Hematopoietic multipotent progenitor cell (in vitro differentiated cells): ENCODE measurements at regions not wholly inside any gene's neighbourhood (a gene's known extent, or its start where the extent isn't known, plus 50 kb on each side); places are given as distances from the start of the nearest gene placed in this dataset.
"Not testable (repeated sequence)": the region's sequence is repeated elsewhere in the genome, so short reads cannot be mapped to it uniquely, and the experiment has no call there.

Experiments used
- DNase-seq, 3 donors: peaks; one replicate each; pipeline ENCODE4 v3.0.0-alpha.2; 2011 to 2015; ENCODE audit warnings: low read depth in 2 of 3, low spot score in 2 of 3

DNA sequence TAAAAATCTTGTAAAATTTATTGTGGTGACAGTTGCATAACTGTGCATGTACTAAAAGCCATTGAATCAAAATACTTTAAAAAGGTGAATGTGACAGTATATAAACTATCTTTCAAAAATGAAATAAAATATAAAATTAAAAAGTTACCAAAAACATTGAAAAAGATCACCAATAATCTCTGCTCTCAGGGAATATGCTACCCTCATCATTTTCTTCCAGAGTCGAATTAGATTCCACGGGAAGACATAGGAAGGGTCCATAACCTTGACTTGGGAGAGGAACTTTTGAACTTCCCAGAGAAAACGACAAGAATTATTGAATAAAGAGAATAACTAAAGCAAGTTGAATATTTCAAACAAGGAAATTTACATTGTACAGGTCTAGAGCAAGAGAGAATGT, 649.5 kb downstream of the NUP35 start:
- DNase-seq = no peak

DNA sequence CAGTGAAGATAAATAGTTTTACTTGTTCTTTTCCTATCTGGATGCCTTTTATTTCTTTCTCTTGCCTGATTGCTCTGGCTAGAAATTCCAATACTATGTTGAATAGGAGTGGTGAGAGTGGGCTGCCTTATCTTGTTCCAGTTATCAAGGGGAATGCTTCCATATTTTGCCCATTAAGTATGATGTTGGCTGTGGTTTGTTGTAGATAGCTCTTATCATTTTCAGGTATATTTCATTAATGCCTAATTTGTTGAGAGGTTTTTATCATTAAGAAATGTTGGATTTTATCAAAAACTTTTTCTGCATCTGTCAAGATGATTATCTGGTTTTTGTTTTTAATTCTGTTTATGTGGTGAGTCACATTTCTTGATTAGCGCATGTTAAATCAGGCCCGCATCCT, 655.8 kb downstream of the NUP35 start:
- DNase-seq = no peak

DNA sequence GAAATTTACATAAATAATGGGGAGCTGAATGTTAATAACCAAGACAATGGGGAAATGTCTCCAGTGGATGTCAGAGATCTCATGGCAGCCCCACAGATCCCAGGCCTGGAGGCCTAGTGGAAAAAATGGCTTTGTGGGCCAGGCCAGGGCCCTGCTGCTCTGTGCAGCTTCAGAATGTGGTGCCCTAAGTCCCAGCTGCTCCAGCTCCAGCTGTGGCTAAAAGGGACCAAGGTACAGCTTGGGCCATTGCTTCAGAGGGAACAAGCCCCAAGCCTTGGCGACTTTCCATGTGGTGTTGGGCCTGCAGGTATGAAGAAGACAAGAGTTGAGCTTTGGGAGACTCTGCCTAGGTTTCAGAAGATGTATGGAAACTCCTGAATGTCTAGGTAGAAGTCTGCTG, 658.2 kb downstream of the NUP35 start:
- DNase-seq = no peak

DNA sequence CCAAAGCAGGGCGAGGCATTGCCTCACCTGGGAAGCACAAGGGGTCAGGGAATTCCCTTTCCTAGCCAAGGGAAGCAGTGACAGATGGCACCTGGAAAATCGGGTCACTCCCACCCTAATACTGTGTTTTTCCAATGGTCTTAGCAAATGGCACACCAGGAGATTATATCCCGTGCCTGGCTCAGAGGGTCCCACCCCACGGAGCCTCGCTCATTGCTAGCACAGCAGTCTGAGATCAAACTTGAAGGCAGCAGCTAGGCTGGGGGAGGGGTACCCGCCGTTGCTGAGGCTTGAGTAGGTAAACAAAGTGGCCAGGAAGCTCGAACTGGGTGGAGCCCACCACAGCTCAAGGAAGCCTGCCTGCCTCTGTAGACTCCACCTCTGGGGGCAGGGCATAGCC, 664.6 kb downstream of the NUP35 start:
- not testable (repeated sequence) for DNase-seq

DNA sequence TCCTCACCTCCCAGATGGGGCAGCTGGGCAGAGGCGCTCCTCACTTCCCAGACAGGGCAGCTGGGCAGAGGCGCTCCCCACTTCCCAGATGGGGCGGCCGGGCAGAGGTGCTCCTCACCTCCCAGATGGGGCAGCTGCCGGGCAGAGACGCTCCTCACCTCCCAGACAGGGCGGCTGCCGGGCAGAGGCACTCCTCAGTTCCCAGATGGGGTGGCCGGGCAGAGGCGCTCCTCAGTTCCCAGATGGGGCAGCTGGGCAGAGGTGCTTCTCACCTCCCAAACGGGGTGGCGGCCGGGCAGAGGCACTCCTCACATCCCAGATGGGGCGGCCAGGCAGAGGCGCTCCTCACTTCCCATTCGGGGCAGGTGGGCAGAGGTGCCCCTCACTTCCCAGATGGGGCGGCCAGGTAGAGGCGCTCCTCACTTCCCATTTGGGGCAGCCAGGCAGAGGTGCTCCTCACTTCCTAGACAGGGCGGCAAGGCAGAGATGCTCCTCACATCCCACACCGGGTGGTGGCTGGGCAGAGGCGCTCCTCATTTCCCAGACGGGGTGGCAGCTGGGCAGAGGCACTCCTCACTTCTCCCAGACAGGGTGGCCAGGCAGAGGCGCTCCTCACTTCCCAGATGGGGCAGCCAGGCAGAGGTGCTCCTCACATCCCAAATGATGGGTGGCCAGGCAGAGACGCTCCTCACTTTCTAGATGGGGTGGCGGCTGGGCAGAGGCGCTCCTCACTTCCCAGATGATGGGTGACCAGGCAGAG, 668.1 kb downstream of the NUP35 start:
- not testable (repeated sequence) for DNase-seq

DNA sequence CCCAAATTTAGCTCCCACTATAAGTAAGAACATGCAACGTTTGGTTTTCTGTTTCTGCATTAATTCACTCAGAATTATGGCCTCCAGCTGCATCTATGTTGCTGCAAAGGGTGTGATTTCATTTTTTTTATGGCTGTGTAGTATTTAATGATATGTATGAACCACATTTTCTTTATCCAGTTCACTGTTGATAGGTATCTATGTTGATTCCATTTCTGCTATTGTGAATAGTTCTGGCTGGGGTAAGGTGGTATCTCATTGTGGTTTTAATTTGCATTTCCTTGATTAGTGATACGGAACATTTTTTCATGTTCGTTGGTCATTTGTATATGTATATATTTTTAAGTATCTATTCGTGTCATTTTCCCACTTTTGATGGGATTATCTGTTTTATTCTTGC, 674.3 kb downstream of the NUP35 start:
- no peak for DNase-seq

DNA sequence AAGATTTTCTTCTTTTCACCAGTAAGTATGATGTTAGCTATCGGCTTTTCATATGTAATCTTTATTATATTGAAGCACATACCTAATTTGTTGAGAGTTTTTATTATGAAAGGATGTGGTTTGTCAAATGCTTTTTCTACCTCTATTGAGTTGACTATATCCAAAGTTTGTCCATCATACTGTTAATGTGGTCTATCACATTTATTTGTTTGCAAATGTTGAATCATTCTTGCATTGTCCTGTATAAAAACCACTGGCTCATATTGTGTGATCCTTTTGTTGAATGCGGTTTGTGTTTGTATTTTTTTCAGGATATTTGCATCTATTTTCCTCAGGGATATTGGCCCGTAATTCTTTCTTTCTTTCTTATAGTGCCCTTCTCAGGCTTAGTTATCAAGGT, 675.5 kb downstream of the NUP35 start:
- no peak for DNase-seq

DNA sequence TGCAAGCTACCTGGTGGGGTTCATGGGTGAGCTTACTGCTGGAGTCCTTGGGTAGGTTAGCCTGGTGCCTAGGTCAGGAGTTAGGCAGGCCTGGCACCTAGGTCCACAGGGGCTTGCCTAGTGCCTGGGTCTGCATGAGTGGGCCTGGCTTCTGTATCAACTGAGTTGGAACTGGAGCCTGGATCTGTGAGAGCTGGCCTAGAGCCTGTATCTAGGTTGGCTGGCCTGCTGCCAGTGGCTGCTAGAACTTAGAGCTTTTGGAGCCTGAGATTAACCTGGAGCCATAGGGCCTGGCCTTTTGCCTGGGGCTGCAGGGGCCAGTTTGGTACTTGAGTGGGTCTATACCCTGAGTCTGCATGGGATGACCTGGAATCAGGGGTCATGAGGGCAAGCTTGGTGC, 679.4 kb downstream of the NUP35 start:
- DNase-seq = no peak

DNA sequence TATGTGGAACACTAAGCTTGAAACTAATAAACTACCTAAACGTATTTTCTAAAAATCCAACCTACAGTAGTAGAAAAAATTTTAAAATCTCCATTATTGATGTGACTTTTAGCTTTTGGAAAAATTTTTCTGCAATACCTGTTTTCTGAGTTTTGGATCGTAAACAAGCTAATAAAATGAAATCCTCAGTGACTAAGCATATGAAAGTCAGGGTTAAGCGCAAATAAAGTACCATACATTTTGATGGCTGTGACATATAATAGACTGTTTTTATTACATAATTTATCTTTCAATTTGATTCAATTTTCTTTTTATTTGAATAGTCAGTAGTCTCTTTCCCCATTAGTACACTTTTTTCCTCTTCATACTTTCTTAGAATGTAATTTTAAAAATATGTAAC, 683.6 kb downstream of the NUP35 start:
- DNase-seq = no peak

DNA sequence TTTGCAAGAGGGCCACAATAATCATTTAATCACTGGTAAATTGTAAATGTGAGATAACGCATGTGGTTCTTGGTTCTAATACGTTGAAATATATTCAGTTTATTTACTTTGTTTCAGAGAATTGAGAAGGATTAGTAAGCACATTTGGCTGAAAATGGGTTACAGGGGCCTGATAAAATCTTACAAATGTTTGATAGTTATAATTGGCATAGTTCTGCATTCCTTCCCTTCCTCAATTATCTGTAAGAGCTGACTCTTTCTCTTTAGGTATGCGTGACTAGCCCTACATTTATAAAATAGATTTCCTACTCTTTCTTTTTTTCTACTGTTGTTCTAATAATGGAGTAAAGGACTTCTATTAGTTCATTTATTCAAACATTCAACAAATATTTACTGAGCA, 685.2 kb downstream of the NUP35 start:
- DNase-seq = no peak

DNA sequence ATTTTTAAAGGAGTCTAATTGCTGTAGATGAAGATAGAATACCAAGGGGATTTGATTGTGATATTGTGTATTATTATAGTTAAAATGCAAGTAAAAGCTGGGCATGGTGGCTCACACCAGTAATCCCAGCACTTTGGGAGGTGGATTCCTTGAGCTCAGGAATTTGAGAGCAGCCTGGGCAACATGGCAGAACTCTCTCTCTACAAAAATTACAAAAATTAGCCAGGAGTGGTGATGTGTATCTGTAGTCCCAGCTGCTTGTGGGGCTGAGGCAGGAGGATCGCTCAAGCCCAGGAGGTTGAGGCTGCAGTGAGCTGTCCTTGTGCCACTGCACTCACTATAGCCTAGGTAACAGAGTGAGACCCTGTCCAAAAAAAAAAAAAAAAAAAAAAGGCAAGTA, 687.0 kb downstream of the NUP35 start:
- DNase-seq = no peak

DNA sequence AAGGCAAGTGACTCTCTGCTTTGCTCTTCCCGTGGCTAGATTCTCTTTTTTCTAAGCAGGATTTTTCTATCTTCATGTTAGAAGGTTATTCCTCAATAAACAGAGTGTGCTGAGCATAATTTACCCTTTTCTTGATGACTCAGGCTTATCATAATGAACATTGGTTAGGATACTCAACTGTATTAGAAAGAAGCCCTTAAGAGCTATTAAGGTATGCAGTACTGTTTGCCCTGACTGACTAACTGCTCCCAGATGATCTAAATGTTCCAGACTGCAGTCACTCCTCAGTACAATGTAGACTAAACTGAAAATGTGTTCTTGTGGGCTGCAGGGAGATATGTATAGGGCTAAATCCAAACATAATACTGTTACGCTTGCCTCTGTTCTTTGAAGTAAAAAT, 687.8 kb downstream of the NUP35 start:
- DNase-seq = no peak

DNA sequence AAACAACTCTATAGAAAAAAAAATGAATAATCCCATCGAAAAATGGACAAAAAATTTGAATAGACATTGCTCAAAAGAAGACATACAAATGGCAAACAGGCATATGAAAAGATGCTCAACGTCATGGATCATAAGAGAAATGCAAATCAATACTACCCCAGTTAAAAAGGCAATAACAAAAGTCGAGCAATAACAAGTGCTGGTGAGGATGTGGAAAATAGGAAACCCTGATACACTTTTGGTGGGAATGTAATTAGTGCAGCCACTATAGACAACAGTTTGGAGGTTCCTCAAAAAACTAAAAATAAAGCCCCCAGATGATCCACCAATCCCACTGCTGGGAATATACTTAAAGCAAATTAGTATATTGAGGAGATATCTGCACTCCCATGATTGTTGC, 701.5 kb downstream of the NUP35 start:
- no peak for DNase-seq

DNA sequence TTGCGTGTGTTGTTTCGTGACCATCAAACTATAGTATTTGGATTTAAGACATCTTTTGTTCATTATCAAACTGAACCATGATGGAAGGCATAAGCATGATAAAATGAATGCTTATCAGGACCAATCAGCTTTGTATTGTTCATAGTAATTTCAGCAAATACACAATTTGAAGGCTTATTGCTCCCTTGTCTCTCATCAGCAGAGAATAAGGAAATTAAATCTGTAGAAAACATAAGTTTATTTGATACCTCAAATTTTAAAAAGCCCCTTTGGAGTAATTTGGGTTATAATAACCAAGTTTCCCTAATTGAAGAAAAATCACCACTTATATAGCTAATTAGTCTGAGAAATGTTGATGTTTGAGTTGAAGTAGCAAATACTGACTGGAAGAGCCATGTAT, 705.7 kb downstream of the NUP35 start:
- DNase-seq = no peak

DNA sequence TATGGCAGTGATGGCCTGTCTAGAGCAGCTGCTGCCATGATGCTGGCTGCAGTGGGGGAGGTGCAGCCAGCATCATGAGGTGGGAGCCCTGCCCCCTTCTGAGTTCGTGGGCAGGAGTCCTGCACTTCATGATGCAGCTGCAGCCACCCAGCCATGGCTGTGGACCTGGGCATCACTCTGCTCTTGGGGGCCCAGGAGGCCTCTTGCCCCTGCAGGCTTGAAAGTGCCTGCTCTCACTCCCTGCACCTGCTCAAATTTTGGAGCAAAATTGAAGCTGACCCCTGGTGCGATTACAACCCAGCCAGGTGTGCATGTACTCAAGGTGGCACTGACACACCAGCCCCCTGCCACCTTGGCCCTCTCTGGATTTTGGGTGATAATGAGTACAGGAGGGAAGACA, 712.9 kb downstream of the NUP35 start:
- no peak for DNase-seq

DNA sequence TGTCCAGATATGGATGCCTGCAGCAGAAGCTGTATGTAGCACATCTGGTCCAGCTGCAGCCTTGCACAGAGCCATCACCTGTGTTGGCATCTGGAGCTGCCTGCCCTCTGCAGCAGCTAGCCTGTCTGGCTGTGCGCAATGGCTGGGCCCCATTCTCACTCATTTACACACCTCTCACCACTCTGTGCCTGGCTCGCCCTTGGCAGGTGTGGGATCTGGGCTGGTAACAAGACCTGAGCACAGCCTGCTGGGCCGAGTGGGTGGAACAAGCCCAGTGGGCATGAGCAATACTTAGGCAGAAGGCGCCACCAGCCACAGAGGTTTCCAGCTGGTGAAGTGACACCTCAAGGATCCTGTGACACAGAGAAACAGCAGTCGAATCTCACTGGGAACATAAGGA, 714.1 kb downstream of the NUP35 start:
- no peak for DNase-seq

DNA sequence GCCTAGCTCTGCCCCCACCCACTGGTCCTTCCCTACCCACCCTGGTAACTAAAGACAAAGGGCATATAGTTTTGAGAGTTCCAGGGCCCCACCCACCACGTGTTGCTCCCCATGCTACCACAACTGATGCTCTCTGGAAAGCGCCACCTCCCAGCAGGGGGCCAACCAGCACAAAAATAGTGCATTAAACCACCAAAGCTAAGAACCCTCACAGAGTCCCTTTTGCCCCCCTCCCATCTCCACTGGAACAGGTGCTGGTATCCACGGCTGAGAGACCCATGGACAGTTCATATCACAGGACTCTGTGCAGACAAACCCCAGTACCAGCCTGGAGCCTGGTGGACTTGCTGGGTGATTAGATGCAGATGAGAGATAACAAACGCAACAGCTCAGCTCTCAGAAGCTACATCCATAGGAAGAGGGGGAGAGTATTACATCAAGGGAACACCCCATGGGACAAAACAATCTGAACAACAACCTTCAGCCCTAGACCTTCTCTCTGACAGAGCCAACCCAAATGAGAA, 715.9 kb downstream of the NUP35 start:
- DNase-seq = no peak

DNA sequence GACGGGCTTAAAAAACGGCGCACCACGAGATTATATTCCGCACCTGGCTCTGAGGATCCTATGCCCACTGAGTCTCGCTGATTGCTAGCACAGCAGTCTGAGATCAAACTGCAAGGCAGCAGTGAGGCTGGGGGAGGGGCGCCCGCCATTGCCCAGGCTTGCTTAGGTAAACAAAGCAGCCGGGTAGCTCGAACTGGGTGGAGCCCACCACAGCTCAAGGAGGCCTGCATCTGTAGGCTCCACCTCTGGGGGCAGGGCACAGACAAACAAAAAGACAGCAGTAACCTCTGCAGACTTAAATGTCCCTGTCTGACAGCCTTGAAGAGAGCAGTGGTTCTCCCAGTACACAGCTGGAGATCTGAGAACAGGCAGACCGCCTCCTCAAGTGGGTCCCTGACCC, 725.6 kb downstream of the NUP35 start:
- DNase-seq = not testable (repeated sequence)

DNA sequence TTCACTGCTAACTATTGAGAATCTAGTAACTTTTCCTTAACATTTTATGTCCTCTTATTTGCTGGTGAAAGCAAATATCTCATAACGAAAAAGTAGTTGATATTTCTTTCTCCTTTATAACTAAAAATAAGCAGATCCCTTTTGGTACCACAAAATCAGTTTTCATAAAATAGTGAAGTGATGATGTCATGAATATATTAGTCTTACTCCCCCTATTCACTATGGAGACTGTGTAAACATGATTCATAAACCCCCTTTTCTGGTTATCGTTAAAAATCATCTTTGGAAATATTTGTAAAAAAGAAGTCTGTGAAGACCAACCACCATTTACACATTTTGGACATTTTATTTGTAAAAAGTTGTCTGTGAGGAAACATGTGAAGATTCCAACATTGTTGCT, 734.9 kb downstream of the NUP35 start:
- DNase-seq = no peak

DNA sequence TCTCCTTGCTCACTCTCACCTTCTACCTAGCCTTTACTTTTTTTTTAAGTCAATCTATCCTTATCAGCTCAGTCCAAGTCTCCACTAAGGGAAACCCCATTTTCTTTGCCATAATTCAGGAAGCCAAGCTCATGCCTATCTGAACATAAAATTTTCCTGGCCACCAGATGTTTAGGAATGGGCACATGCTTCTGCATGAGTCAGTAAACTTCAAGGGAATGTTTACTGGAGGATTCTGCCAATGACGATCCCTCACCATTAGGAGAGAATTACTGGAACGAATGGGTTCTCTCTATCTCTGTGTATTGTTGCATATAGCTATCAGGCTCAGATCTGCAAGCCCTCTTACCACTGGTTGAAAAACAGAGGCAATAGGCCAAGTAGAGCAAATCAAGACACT, 731.7 kb upstream of the ZNF804A start:
- no peak for DNase-seq

DNA sequence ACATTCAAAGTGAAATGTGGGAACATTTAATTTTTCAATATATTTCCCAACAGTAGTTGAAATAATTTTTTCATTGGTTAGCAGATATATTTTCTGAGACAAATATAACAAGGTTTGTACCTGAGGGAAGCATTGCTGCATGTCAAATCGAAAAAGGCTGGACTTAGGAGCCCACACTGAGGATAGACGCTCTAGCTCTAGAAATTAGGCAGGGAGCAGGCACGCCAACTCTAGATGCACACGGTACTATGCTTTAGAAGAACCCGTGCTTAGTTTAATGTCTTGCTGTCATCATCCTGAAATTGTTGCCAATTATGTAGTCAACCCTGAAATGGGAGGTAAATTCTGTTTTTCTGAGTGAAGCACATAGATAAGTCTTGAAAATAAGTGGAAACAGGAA, 731.1 kb upstream of the ZNF804A start:
- DNase-seq = no peak

DNA sequence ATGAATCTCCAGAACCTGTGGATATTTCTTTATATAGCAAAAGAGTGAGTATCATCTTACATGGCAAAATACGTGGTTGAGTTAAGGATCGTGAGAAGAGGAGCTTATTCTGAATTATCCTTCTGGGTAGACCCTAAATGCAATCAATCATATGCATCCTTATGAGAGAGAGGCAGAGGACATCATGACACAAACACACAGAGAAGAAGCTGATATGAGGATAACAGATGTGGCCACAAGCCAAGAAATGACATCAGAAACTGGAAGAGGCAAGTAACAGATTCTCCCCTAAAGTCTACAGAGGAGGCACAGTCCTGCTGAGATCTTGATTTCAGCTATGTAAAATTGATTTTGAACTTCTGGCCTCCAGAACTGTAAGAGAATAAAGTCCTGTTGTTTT, 730.2 kb upstream of the ZNF804A start:
- no peak for DNase-seq

DNA sequence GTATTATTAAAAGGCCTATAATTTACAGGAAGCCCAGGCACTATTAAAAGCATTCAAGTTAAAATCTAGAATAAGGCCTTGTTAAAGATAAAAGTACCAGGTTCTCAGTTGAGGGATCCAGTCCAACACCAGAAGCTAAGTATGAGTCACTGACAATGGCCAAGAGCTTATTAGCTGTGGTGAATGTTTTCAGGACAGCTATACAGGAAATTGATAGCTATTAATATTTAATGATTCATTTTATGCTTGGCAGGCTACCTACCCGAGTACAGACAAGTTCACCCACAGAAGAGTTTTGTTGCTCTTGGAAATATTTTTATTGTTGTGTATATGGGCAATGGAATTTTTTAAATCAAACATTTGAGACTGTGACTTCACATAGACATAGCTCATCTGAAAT, 729.6 kb upstream of the ZNF804A start:
- DNase-seq = no peak
